WI38 (cell line): ENCODE measurements at regions not wholly inside any gene's neighbourhood (a gene's known extent, or its start where the extent isn't known, plus 50 kb on each side); places are given as distances from the start of the nearest gene placed in this dataset.
A peak's percentile ranks its signal among the peaks of the same experiment; 100 is the strongest.

Experiments
- H3K4me3 ChIP-seq: 2 replicates; pipeline ENCODE4 v1.5.1; 2011; ENCODE audit warnings: low read depth, mild to moderate bottlenecking, control low read depth, low read length
- TF ChIP-seq, protein P1 (sequence below): IDR thresholded peaks from 2 replicates; pipeline ENCODE4 v1.5.1; 2012; ENCODE audit warnings: low read depth, mild to moderate bottlenecking, control low read depth, low read length

DNA sequence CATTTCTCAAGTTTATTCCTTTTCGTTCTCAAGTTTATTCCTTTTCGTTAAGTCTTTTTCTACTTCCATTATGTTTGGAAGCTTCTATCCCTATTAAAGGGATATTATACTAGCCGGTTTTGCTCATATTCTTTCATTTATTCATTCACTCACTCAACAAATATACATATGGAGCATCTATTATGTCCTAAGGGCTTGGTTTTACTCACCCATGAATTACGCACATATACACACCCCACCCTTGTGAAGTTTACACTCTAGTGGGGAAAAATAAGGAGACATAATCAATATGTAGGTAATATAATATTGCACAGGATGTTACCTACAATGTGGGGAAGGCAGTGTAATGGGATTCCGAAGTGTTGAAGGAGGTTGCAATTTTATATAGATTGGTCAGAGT is 90.5 kb downstream of the ACTL7B start:
- TF ChIP-seq, protein P1, sequence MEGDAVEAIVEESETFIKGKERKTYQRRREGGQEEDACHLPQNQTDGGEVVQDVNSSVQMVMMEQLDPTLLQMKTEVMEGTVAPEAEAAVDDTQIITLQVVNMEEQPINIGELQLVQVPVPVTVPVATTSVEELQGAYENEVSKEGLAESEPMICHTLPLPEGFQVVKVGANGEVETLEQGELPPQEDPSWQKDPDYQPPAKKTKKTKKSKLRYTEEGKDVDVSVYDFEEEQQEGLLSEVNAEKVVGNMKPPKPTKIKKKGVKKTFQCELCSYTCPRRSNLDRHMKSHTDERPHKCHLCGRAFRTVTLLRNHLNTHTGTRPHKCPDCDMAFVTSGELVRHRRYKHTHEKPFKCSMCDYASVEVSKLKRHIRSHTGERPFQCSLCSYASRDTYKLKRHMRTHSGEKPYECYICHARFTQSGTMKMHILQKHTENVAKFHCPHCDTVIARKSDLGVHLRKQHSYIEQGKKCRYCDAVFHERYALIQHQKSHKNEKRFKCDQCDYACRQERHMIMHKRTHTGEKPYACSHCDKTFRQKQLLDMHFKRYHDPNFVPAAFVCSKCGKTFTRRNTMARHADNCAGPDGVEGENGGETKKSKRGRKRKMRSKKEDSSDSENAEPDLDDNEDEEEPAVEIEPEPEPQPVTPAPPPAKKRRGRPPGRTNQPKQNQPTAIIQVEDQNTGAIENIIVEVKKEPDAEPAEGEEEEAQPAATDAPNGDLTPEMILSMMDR, result no peak
- H3K4me3 ChIP-seq, result no peak overlapping the region

DNA sequence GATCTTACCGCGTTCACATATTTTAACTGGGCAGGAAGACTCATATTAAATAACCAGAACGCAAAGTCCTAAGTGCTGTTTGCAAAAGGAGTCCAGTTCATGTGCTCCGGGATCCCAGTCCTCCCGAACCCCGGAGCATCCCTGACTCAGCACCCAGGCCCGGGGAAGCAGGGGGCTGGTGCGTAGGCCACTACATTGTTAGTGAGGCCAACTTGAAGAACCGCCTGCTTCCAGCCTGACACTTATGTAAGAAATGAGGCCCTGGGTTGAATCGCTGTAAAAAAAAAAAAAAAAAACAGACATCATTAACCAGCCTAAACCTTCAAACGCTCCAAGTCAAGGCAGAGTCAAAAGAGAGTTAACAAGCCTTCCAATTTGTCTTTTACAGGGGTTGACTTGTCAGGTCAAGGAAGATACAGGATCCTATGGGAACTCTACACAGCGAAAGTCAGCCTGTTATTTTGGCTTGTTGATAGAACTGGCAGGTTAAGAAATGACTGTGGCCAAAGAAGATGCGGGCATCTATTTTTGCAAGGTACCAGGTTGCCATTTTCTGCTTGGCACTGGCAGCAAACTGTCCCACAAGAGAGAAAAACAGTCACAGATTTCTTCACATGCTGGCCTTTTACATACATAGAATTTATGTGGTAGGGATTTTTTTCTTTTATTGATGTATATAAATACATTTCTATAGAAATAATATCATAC is 93.3 kb downstream of the ACTL7B start:
- TF ChIP-seq, protein P1, result no peak
- H3K4me3 ChIP-seq, result no peak overlapping the region

DNA sequence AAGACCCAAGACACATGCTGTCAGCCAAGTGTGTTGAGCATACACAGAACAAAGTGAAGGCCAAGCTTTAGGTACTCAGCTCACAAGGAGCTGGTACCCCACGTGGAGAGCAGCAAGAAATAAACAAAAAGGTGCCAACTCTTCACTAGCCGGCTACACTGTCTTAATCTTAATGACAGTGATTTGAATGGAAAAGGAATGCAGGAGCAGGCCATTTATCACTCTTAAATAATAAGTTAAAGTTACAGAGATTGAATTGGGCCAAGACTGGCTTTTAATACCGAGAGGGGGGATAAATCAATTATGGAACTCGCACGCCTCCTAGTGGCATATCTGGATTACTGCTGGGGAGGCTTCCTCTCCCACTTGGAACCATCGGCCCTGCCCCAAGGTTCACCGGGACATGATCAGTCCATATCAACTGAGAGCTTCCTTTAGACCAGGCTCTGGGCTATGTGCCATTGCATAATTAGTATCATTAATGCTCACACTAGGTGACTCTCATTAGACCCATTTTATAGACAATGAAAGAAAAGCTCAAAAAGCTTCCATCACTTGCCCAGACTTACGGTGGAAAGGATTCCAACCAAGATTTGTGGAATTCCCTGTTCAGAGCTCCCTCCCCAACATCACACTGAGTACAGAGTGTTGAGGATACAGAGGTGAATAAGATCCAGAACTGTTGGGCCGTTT is 94.0 kb downstream of the ACTL7B start:
- no peak overlapping the region for H3K4me3 ChIP-seq
- TF ChIP-seq, protein P1, result peak; percentile 83

DNA sequence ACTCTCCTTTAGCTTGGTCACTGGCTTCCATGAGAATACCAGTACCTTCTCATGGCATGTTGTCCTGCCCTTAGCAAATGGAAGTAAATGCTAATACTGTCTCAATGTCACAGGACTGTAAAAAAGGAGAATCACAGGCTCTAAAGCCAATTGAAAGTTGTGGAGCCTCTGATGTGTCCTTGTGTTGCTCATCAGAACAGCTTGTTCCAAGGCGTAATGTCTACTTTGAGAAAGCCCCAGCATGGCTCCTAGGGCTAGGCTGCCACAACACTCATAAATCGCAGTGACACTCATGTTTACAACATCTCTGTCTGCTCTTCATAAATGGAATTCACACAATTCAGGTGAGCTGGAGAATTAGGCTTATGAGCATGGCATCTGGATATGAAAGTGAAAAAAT is 94.9 kb downstream of the ACTL7B start:
- no peak overlapping the region for H3K4me3 ChIP-seq
- TF ChIP-seq, protein P1, result no peak

DNA sequence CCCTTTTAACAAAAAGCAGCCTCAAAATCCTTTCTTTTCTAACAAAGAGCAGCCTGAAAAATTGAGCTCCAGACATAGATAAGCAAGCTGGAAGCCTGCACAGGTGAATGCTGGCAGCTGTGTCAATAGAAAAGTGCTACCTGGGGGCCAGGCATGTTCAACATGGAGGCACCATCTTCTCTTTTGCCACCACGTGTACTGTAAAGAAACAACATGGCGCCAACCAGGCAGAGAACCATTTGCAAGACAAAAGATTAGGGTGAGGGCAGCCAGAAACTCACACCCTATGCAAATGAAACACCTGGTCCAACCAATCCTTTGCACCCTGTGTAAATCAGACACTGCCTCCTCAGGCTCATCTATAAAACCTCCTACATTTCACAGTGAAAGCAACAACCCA is 96.0 kb downstream of the ACTL7B start:
- TF ChIP-seq, protein P1, result no peak
- no peak overlapping the region for H3K4me3 ChIP-seq

DNA sequence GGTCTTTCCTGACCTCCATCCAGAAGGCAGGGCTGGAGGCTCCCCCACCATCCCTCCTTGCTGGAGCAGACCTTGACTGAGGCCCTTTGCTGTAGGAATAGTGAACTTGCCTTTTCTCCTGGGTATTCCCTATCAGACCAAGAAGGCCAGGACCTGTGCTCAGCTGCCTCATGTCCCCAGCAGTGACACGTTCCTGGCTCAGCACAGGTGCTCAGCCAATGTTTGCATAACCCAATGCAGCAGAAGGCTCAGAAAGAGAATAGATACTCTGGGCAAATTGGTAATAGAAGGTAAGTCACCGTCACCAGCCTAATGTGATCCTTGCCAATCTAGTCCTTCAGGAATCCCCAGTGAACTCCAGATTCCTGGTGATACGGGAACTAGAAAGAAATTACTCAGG is 96.4 kb downstream of the ACTL7B start:
- TF ChIP-seq, protein P1, result no peak
- H3K4me3 ChIP-seq, result no peak overlapping the region

DNA sequence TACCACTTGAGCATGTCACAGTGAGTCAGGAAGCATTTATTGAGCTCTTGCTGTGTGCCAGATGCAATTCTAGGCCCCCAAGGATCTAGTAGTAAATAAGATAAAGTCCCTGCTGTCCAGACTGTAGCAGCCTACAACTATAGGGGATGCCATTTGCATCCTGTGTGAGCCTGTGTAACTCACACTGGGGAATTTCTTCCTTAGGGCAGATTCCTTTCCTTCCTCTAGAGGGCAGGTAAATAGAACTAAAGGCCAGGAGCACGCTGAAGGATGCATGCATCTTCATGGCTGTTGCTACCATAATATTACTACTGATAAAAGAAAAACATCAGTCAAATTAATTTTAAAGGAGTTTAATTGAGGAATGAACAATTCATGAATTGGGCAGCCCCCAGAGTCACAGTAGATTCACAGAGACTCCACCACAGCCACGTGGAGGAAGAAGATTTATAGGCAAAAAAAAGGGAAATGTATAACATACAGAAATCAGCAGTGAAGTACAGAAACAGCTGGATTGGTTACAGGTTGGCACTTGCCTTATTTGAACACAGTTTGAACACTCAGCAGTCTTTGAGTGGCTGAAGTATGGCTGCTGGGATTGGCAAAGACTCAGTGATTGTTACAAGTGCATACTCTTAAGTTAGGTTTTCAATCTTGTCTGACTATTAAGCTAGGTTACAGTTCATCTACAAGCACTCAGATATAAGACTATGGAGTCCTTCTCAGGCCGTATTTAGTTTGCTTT is 98.9 kb downstream of the ACTL7B start:
- no peak overlapping the region for H3K4me3 ChIP-seq
- TF ChIP-seq, protein P1, result no peak
